Left lobe of liver (tissue), 2 donors: ENCODE measurements at regions not wholly inside any gene's neighbourhood (a gene's known extent, or its start where the extent isn't known, plus 50 kb on each side); places are given as distances from the start of the nearest gene placed in this dataset.
A peak's percentile ranks its signal among the peaks of the same experiment; 100 is the strongest.

Source experiments
- ATAC-seq: fragments of 200-7000 bp; cut with Tn5 transposase; one replicate; pipeline ENCODE4 v1.9.1; 2020; ENCODE audit warnings: mild to moderate bottlenecking, moderate library complexity
- DNase-seq: peaks from one replicate; pipeline ENCODE4 v3.0.0-alpha.2; 2020; ENCODE audit warnings: low spot score
- donor health status: DM: no; HTN: no; CAD: no; lungs with moderate emphysema.
- donor health status: DM: no; HTN: yes; CAD: no.

DNA sequence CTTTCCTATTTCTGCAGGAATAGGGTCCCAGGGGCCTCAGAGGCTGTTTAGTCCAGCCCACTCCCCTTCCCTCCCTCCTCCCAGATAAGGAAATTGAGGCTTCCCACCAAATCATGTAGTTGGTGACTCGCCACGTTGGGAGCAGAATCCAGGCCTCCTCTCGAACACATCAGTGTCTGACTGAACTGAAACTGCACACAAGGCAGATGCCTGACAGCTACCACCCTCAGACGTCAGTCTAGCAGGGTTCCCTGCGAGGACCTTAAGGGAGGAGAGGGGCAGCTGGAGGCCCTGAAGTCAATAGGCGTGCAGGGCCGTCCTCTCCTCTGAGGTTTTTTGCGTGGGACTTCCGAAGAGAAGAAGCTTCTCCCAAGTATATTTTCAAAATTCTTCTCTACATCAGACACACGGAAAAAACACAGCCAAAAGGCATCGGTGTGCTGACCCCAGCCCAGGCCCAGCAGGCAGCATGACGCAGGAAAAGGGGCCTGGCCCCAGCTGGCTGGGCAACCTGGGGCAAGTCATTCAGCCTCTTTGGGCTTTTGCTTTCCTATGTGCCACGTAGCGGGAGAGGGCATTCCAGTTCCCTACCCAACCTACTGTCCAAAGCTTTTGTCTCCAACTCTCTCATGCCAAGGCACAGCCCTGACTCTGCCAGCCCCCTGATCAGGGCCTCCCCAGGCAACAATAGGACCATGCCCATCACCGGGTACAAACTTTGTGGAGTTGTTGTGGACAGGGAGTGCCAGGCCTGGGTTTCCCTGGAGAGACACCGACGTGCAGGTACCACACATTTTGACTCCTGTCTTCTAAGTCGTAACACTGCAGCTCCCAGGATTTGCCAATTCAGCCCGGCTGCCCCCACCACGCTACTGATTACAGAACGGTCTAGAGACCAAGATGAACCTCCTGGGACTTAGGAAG is 283.1 kb downstream of the XXYLT1 start:
- peak; percentile 33 for DNase-seq

DNA sequence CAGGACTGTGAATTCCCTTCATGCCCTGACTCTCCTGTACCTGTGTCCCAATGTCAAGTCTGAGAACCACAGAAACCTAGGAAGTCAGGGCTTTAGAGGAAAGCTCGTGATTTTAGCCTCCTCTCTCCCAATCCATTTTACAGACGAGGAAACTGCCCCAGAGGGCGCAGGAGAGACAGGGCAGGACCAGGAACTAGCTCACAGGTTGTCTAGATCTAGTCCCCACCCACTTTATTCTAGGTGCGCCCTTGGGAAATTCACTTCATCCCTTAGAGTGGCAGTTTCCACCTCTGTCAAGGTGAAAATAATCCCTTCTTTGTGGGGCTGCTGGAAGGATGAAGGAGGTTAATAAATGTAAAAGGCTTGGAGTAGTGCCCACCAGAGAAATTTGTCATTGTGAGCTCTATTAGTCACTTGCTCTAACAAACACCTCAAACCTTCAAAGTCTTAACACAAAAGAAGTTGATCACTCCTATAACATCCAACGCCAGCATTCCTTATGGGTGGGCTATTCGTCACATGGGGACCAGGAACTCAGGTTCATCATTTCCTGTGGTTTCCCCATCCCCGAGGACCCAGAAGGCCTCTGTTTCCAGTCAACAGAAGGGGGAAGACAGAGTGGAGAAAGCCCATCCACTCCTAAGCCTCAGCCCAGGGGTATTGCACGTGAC is 282.3 kb downstream of the XXYLT1 start:
- ATAC-seq: no peak

More for the DNA sequence above, 283.1 kb downstream of the XXYLT1 start:
- ATAC-seq: no peak

DNA sequence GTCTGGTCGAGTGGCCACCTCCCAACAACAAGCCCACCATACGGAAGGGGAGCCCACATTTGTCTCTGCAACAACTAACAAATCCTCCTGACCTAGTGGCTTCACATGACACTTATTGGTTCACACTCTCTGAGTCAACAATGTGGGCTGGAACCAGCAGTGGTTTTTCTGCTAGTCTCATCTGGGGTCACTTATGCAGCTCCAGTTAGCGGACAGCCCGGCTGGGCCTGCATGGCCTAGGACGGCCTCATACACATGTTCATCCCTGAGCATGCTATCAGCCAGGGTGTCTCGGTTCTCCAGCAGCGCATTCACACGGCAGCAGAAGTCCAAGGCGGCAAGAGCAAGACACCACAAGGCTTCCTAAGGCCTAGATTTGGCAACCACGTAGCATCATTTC is 281.7 kb downstream of the XXYLT1 start:
- peak; percentile 28 for DNase-seq
- no peak for ATAC-seq

More for the DNA sequence above, 282.3 kb downstream of the XXYLT1 start:
- DNase-seq: no peak

DNA sequence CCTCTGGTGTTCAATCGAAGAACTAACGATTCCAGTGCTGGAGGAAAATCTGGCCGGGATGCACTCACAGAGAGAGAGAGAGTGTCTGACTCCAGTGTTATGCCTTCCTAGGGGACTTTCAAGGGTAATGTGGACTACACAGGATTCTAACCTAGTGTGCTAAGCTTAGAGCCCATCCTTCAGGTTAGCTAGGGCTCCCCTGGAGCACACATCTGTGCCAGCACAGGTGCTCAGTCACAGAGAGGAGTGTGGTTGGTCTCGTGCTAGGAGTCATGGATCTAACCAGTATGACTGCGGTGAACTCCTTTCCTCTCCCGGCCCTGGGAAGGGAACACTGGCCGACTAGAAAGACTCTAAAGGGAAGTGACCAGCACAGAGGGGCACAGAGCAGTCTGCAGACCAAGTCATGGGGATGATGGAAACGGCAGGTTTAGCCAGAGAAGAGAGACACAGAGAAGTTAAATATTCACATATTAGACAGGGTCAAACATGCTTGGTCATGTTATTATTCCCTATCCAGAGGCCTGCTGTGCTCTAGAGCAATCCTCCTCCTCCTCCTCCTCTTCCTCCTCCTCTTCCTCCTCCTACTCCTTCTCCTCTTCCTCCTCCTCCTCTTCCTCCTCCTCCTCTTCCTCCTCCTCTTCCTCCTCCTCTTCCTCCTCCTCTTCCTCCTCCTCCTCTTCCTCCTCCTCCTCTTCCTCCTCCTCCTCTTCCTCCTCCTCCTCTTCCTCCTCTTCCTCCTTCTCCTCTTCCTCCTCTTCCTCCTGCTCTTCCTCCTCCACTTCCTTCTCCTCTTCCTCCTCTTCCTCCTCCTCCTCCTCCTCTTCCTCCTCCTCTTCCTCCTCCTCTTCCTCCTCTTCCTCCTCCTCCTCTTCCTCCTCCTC is 280.3 kb downstream of the XXYLT1 start:
- ATAC-seq: no peak
- peak; percentile 21 for DNase-seq

DNA sequence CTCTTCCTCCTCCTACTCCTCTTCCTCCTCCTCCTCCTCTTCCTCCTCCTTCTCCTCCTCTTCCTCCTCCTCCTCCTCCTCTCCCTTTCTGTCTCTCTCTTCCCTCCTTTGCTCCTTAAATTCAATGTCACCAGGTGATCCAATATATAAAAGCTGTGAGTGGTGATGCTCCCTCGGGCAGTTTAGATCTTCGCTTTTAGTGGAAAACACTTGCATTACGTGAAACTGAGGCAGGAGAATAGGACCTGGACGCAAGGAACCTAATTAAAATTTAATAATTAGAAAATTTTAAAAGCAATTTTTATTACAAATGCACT is 279.7 kb downstream of the XXYLT1 start:
- ATAC-seq: no peak
- DNase-seq: no peak

DNA sequence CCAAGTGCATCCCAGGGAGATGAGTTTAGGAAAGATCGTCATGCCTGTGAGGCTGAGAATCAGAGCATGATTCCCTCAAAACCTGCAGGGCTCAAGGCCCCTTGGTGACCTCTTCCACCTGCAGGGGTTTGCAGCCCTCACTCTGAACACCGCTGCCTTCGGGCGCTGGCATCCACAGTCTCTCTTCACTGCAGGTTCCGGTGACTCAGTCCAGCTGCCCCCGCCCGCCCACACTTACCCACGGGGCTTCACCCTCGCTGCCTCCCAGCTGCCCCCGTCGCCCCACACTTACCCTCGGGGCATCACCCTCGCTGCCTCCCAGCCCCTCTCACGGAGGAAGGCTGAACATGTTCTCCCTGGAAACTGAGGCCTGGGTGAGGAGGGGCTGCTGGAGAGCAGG is 277.1 kb downstream of the XXYLT1 start:
- ATAC-seq: no peak
- DNase-seq: peak; percentile 23

DNA sequence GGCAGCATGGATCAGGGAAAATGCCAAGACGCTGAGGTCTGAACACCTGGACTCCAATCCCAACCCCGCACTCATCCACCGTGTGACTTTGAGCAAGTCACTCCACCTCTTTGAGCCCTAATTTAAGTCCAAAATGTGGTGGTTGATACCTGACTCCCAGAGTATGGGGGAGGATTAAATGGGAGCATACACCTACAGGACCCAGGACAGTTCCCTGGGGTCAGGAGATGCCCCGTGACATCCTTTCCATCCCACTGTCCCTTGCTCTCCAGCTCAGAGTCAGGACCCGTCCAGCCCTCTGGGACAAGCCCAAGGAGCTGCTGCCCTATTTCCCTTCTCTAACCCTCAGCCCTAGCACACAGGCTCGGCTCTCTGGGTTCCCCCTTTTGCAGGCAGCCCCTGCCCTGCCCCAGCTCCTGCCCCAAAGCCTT is 276.4 kb downstream of the XXYLT1 start:
- ATAC-seq (no peak), DNase-seq (peak; percentile 24)

DNA sequence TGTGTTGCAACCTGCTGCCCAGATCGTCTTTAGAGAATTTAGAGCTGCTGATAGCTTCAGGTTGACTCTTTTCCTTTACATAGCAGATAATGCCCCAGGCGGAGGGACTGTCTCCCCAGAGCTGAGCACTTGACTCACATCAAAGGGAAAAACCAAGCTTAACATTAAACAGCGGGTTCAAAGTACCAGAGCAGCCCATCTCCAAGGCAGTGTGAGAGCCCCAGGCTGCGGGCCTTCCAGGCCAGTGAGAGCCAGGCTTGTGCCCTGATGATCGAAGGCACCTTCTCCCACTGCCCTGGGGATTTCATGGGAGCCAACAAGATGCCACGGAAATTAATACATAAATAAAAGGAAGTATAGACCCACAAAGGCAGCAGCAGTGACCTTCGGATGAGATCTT is 275.6 kb downstream of the XXYLT1 start:
- no peak for ATAC-seq
- DNase-seq: peak; percentile 30

DNA sequence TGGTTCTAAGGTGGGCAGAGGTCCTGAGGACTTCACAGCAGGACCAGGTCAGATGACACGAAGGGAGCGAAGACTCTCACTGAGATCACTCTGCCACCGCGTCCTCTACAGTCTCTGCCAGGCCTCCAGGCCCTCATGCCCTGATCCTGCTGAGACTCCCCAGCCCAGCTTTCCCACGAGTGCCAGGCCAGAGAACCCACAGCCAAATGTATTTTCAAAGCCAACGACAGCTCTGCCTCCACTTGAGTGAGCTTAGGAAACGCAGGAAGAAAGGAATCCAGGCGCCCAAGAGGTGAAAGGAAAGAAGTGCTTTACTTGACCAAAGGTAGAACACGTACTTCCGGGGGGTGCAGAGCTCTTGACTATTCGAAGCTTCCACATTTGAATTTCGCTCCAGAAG is 275.0 kb downstream of the XXYLT1 start:
- peak; percentile 35 for DNase-seq

DNA sequence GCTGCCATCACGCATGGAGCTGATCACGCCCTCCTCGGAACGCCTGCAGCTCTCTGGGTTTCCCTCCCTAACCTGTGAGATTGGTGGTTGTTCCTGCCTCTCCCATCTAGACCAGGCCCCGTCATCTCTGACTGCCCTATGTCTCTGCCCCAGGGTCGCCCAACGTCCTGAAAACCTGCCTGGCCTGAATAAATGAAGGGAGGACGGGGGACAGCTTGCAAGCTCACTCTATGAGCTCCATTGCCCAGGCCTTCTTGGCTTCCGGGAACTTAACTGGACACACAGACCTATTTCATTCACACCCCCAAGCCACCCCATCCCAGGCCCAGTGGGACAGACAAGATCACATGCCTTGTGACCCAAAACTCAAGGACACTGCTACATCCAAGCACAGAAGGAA is 274.2 kb downstream of the XXYLT1 start:
- ATAC-seq: no peak
- DNase-seq: peak; percentile 15

More for the DNA sequence above, 275.0 kb downstream of the XXYLT1 start:
- no peak for ATAC-seq

DNA sequence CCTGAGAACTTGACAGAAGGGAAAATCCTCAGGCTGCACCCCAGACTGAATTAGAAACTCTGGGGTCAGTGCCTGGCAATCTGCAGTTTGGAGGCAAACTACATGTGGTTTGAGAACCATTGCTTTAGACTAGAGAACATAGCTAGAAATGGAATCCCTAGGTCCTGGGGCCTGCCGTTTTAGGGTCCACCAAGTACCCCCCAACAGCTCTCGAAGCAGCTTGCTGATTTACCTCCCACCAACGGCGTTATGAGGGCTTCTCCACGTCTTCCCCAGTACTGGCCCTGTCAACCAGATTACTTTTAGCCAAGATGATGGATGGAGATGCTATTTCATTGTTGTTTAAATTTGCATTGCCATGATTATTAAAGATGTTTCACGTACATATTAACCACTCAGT is 272.5 kb downstream of the XXYLT1 start:
- ATAC-seq: no peak
- DNase-seq: peak; percentile 16

DNA sequence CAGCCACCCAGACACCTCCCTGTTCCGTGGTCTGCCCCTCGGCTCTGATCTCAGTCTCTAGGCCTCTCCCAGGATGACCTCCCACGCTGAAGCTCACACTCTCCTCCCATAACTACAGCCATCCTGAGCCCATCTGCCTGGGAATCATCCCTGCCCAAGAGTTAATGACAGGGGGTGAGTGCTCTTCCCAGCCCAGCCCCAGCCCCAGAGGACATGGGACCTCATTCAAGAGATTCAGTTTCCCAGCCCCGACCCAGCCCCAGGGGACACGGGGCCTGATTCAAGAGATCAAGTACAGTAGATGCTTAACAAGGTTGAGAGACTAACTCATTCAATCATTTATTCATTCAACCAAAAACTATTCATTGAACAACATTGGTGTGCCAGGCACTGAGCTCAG is 272.0 kb downstream of the XXYLT1 start:
- peak; percentile 26 for DNase-seq
- ATAC-seq: no peak

DNA sequence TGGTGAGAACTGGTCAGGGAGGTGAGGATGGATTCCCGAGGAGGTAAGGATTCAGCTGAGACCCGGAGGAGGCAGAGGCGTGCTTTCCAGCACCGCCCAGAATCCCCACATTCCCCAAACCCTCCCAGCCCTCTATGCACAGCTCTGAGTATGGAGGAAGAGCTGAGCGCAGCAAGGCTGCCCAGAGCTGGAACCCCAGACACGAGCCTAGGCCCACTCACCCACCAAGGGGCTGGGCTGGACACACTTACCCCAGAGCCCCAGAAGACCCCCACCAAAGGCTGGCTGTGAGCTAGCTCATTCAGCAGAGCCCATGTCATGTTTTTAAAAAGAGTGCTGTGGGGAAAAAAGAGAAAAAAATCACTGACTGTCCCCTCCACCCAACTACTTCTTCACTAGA is 271.5 kb downstream of the XXYLT1 start:
- DNase-seq: peak; percentile 19
- ATAC-seq: no peak

DNA sequence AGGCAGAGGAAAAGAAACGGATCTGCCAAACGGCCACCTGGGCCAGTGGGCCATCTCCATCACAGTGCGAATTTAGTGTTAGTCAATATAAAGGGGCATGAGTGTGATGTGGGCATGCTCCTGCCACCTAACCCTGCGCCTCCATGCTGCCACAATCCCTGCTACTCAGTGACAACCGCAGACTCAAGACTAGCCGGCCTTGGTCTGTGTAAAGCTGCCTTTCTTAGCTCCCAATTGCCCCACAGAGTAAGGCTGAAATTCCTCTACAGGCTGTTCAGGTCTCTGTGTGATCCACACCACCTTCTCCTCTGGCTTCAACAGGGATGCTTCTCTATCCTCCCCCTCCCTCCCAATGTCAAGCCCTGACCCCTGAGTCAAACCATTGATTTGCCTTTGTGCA is 269.7 kb downstream of the XXYLT1 start:
- no peak for ATAC-seq
- peak; percentile 21 for DNase-seq

DNA sequence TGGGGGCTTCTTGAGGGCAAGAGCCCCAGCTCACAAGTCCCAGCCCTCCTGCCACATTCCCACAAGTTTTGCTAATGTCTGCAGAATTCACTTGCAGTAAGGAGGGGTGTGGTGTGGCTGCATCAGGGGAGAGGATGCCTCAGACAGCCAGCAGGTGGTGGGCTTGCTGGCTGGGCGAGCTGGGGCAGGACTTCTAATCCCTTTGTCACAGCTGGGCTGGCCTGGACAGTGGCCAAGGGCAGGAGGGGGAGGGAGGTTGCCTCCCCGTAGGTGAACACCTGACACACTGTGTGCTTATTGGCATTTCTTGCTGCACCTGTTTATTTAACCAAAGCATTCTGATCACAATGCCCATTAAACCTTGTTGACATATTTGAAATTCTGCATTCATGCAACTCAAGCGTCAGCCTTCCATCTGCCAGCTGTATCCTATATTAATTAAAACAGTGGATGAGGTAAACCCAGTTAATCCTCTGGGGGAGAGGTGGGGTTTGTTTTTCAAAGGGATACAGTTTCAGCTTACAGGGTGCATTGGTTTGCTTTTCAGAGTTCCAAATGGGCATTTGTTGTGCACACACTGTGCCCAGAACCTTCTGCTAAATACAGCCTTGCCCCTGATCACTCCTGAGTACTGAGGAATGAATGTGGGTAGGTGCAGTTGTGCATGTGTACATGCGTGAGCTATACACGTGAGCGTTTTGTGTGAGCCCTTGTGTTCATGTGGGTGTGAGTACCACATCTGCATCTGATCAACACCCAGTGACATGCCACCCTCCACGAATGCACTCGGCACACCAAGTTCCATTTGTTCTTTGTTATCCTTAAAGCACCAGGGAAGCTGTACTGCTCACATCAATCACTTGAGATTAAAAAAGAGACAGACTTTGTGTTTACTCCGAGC is 268.7 kb downstream of the XXYLT1 start:
- peak; percentile 90 for ATAC-seq
- peak; percentile 65 for DNase-seq

DNA sequence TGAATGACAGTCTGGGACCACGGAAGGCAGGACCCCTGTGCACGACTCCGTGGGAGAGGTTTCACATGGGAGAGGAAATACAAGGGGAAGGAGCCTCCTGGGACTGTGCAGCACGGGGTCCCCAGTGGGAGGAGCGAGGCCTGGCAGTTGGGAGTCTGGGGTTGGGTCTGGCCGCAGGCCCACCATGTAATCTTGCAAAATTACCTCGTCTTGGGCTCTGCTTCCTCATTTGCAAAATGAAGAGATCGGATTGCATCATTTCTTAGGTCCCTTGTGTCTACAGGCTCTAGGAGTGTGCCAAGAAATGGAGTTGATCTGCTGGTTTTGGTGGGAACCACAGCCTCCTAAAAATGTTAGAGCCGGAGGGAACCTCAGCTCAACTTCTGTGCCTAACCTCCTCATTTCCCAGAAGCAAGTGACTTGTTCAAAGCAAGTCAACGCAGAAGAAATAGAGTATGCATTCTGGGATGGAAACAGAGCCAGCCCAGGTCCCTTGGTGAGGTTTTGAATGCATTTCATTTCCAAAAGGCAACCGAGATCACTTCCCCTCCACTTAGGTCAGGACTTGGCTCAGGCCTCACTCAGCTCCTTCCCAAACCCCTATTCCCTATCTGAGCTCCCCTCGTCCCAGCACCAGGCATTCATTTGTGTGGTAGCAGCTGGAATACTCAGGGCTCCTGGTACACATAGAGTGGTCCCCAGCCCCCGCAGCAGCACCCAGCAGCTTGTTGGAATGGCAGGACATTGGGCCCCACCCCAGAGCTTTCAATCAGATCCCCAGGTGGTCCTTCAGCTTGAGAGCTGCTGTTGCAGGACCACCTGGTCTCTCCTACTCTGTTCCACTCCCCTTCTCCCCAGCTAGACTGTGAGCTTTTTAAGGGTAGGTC is 267.7 kb downstream of the XXYLT1 start:
- DNase-seq (peak; percentile 43), ATAC-seq (peak; percentile 12)

DNA sequence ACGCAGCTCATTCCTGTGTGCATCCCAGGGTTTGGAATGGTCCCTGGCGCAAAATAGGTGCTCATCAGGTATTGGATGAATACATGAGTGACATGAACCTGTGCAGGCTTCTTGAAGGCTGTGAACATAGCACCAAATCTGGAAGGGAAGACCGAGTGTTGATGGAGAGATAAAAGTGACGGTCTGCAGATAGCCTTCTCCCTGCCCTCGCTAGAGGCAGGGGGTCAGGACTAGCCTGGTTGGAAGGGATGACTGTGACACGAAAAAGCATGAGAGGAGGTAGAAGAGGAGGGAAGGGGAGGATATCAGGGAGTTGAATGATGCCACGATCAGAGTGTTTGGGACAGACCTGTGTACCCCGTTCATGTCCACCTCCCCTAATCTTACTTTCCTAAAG is 267.1 kb downstream of the XXYLT1 start:
- ATAC-seq (no peak), DNase-seq (peak; percentile 14)

DNA sequence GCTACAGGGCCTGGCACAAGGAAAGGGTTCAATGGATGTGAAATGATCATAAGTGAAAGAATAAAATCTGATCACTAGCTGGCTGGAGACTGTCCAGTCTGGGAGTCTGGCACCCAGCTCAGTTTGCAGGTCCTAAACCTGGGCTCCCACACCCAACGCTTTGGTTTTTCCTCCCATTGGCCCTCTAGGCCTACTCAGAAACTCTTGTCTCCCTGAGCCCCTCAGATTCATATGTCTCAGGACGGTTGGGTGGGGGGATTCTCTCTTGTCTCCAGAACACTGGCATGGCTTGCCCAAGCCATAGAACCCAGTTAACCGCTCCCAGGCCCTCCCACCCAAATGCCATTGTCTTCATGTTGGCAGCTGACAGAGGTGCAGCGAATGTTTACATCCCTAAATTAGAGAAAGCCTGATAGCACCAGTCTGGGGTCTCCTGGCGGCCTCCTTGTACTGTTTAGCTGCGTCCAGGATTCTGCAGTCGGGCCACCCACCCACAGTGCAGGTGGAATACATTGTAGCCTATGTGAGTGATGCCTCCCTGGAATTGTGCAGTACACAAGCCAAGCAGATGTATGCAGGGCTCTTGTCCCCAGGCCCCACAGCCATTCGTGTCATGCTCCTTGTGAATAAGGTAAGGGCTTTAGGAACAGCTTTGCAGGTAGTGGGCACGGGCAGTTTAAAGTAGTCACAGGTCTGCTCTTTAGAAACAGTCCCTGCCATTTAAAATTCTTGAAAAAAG is 266.3 kb downstream of the XXYLT1 start:
- DNase-seq: peak; percentile 37
- no peak for ATAC-seq

DNA sequence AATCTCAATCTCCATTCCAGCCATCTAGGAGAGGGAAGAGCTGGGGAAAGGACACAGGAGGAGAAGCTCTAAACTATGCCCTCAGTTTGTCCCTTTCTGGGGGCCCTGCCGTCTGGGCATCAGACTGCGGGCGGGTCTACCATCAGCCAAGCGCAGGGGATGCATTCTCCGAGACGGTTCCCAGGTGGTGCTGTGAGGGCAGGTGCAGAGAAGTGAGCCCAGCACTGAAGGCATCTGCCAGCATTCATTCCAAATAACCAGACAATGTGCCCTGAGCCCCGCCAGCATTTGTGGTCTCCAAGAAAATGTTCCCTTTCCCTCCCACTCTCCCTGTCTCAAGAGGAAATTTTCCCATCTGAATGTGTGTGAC is 265.7 kb downstream of the XXYLT1 start:
- DNase-seq: peak; percentile 36
- no peak for ATAC-seq
